K562 (cell line): ENCODE measurements at regions not wholly inside any gene's neighbourhood (a gene's known extent, or its start where the extent isn't known, plus 50 kb on each side); places are given as distances from the start of the nearest gene placed in this dataset.

Source experiments
- ATAC-seq: fragments of 200-7000 bp; cut with Tn5 transposase; 3 replicates; pipeline ENCODE4 v1.9.1; 2020; ENCODE audit warnings: moderate library complexity
- BruUV-seq: library from RNA; stranded (reverse); fragments of 400-500 nt; replicated peaks from 2 replicates; lab custom pipeline; 2021; lab: Mats Ljungman, UMichigan
- CTCF ChIA-PET: fragments of 300-600 bp; formaldehyde crosslinking; extraction: SDS; loops from one replicate; lab custom pipeline; 2021; ENCODE audit warnings: low intra/inter-chr PET ratio; lab: Yijun Ruan, JAX
- POLR2A ChIA-PET: fragments of 300-600, 350-650 bp; sonication (Branson Sonifier 250); formaldehyde crosslinking; extraction: SDS; loops from one replicate; lab custom pipeline; 2021; ENCODE audit warnings: antibody characterized with exemption, inconsistent platforms; lab: Yijun Ruan, JAX
- DNase-seq, 4 experiments: peaks; one replicate each; pipeline versions ENCODE4 v3.0.0 to v3.0.0-alpha.2; 2011 to 2018; ENCODE audit warnings: low spot score in 3 of 4, mixed read lengths in 3 of 4; ENCODE audit errors: extremely low read depth in 1 of 4
- FAIRE-seq: peaks from 2 replicates; lab custom pipeline; 2011; peaks lifted over from hg19 to GRCh38; lab: Jason Lieb, UNC
- H2AFZ ChIP-seq: 2 replicates; pipeline ENCODE4 v1.6.0; 2011; ENCODE audit warnings: low read depth, low read length, control low read depth, inconsistent platforms
- H3K27ac ChIP-seq: fragments of 200-600 bp; 3 replicates; pipeline ENCODE4 v1.8.0; 2011; ENCODE audit warnings: low read depth, mild to moderate bottlenecking, control low read depth, inconsistent platforms, low read length, moderate library complexity, mixed read lengths; ENCODE audit errors: extremely low read depth
- H3K27me3 ChIP-seq, 2 experiments: fragments of 300-600 bp in 1 of 2; 2 replicates in 1 of 2; 3 replicates in 1 of 2; pipeline versions ENCODE4 v1.6.0 to v1.8.0; 2011; ENCODE audit warnings: inconsistent platforms in 2 of 2, low read length in 2 of 2, mild to moderate bottlenecking in 1 of 2, mixed read lengths in 1 of 2, moderate library complexity in 1 of 2; ENCODE audit not compliant: control insufficient read depth in 2 of 2, insufficient read depth in 2 of 2
- H3K36me3 ChIP-seq: fragments of 300-600 bp; 3 replicates; pipeline ENCODE4 v1.8.0; 2011; ENCODE audit warnings: mild to moderate bottlenecking, low read length, inconsistent platforms; ENCODE audit not compliant: control insufficient read depth, insufficient read depth
- H3K4me1 ChIP-seq, 2 experiments: fragments of 200-600 bp in 1 of 2; replicated peaks in 1 of 2; 2 replicates in 1 of 2; 3 replicates in 1 of 2; pipeline versions ENCODE4 v1.5.1 to v1.8.0; 2011; ENCODE audit warnings: inconsistent platforms in 2 of 2, low read length in 2 of 2, mild to moderate bottlenecking in 1 of 2, mixed read lengths in 1 of 2, moderate library complexity in 1 of 2; ENCODE audit not compliant: control insufficient read depth in 2 of 2, insufficient read depth in 2 of 2
- H3K4me2 ChIP-seq: 2 replicates; pipeline ENCODE4 v1.6.1; 2011; ENCODE audit warnings: low read length, control low read depth, inconsistent platforms, mixed read lengths; ENCODE audit not compliant: insufficient read depth
- H3K4me3 ChIP-seq: fragments of 200-600 bp; sonication (generic), shearing (Covaris generic); 2 replicates; pipeline ENCODE4 v1.5.1; 2016; ENCODE audit warnings: control low read depth, inconsistent platforms
- H3K79me2 ChIP-seq: fragments of 200-600 bp; 3 replicates; pipeline ENCODE4 v1.8.0; 2011; ENCODE audit warnings: low read length, inconsistent platforms; ENCODE audit not compliant: control insufficient read depth, insufficient read depth
- H3K9ac ChIP-seq, 2 experiments: 2 replicates each; pipeline versions ENCODE4 v1.6.0 to v1.6.1; 2011; ENCODE audit warnings: low read depth in 2 of 2, low read length in 2 of 2, control low read depth in 1 of 2, inconsistent platforms in 1 of 2, mild to moderate bottlenecking in 1 of 2, mixed read lengths in 1 of 2; ENCODE audit not compliant: insufficient read depth in 1 of 2
- H3K9me1 ChIP-seq: one replicate; pipeline ENCODE4 v1.6.0; 2011; ENCODE audit warnings: inconsistent platforms, mild to moderate bottlenecking, low read length, moderate library complexity; ENCODE audit not compliant: control insufficient read depth, insufficient read depth
- H3K9me3 ChIP-seq: replicated peaks from 2 replicates; pipeline ENCODE4 v1.5.1; 2011; ENCODE audit warnings: low read depth, low read length, inconsistent platforms; ENCODE audit not compliant: control insufficient read depth, insufficient read depth
- H4K20me1 ChIP-seq: replicated peaks from 2 replicates; pipeline ENCODE4 v1.6.1; 2011; ENCODE audit warnings: low read length, inconsistent platforms, mixed read lengths; ENCODE audit not compliant: control insufficient read depth, insufficient read depth
- CAMTA2 ChIP-seq: fragments of 250-450 bp; sonication (Bioruptor Pico); conservative IDR thresholded peaks from 2 replicates; pipeline ENCODE4 v1.5.1; 2022
- CHD4 ChIP-seq: fragments of 200-600 bp; sonication (generic); IDR thresholded peaks from 3 replicates; pipeline ENCODE4 v1.6.1; 2012; ENCODE audit warnings: low read depth, mild to moderate bottlenecking, mixed read lengths, low read length, inconsistent platforms; ENCODE audit not compliant: insufficient read depth, insufficient replicate concordance, poor library complexity, severe bottlenecking
- FOXA3 ChIP-seq, 2 experiments: fragments of 450-650 bp in 1 of 2; sonication (generic) in 1 of 2; formaldehyde crosslinking; IDR thresholded peaks in 1 of 2; conservative IDR thresholded peaks in 1 of 2; 2 replicates each; pipeline versions ENCODE4 v1.4.0 to v1.8.0; 2020 to 2022; ENCODE audit warnings: mild to moderate bottlenecking in 2 of 2, missing genetic modification reagents in 1 of 2
- GTF2F1 ChIP-seq: IDR thresholded peaks from 2 replicates; pipeline ENCODE4 v1.6.1; 2011; ENCODE audit warnings: low read depth, low read length, improper control_type of control experiment
- KAT2B ChIP-seq: IDR thresholded peaks from one replicate; pipeline ENCODE4 v1.6.1; 2012; ENCODE audit warnings: low read depth, mild to moderate bottlenecking, control low read depth, inconsistent platforms, low read length, moderate library complexity
- MXI1 ChIP-seq: IDR thresholded peaks from 2 replicates; pipeline ENCODE4 v1.6.1; 2011; ENCODE audit warnings: low read depth, mild to moderate bottlenecking, improper control_type of control experiment, low read length
- NCOA2 ChIP-seq, 2 experiments: fragments of 450-650 bp; IDR thresholded peaks; 2 replicates each; pipeline ENCODE4 v1.6.1; 2018; ENCODE audit warnings: mild to moderate bottlenecking in 2 of 2, moderate library complexity in 1 of 2; ENCODE audit not compliant: partially characterized antibody in 2 of 2
- NFIC ChIP-seq: fragments of 450-650 bp; IDR thresholded peaks from 2 replicates; pipeline ENCODE4 v1.6.1; 2017; ENCODE audit warnings: mild to moderate bottlenecking, inconsistent platforms
- PCBP2 ChIP-seq: fragments of 200-400 bp; formaldehyde crosslinking; IDR thresholded peaks from 2 replicates; pipeline ENCODE4 v1.6.1; 2018; ENCODE audit warnings: low read length, low read depth, mild to moderate bottlenecking, moderate library complexity; ENCODE audit not compliant: poor library complexity, severe bottlenecking
- POLR2AphosphoS2 ChIP-seq: IDR thresholded peaks from 2 replicates; pipeline ENCODE4 v1.6.1; 2012; ENCODE audit warnings: low read length, improper control_type of control experiment
- POLR2AphosphoS5 ChIP-seq: IDR thresholded peaks from 2 replicates; pipeline ENCODE4 v1.6.1; 2011; ENCODE audit warnings: mild to moderate bottlenecking, low read depth, low read length, moderate library complexity; ENCODE audit not compliant: control insufficient read depth, insufficient read depth
- TARDBP ChIP-seq: fragments of 450-650 bp; IDR thresholded peaks from 2 replicates; pipeline ENCODE4 v1.6.1; 2016
- ZNF77 ChIP-seq: fragments of 250-450 bp; sonication (Bioruptor Pico); IDR thresholded peaks from 2 replicates; pipeline ENCODE4 v1.5.0; 2020
- ZNF830 ChIP-seq: fragments of 250-450 bp; sonication (Bioruptor Pico); IDR thresholded peaks from 2 replicates; pipeline ENCODE4 v1.5.0; 2021; ENCODE audit warnings: mild to moderate bottlenecking
- WGBS: fragments of 100-300 bp; shearing (Covaris generic); methylation state at CpG from one replicate; pipeline ENCODE4 v1.1.6; 2016; ENCODE audit warnings: low coverage, mixed read lengths; ENCODE audit not compliant: insufficient coverage; ENCODE audit errors: missing lambda C conversion rate; 5-methylcytosine and 5-hydroxymethylcytosine counted together
- in situ Hi-C: fragments of 300-500 bp; cut with MboI; formaldehyde crosslinking; loops from 4 replicates; pipeline ENCODE4 v1.15.0; 2018; ENCODE audit warnings: inconsistent platforms, mixed read lengths
- intact Hi-C: fragments of 100-400 bp; cut with micrococcal nuclease; formaldehyde crosslinking; loops from 2 replicates; pipeline ENCODE4 v1.14.2; 2022

- FAIRE-seq: no peak
- no peak for DNase-seq
- no peaks in the 10 kb centered on the region for H4K20me1 ChIP-seq
- no peak for ATAC-seq
- 0% methylated on average over 5 of the region's 5 CpGs for WGBS
- no peak overlapping the region for H3K27ac ChIP-seq
- H2AFZ ChIP-seq: no peak overlapping the region
- no peak overlapping the region for H3K4me3 ChIP-seq
- in situ Hi-C loops (no loop called here), intact Hi-C loops (no loop called here)
- H3K9me3 ChIP-seq: no peaks in the 10 kb centered on the region
- no peaks in the 10 kb centered on the region for H3K79me2 ChIP-seq
- H3K36me3 ChIP-seq: no peaks in the 10 kb centered on the region
- no peaks in the 10 kb centered on the region for H3K9me1 ChIP-seq
- no peak overlapping the region for H3K4me2 ChIP-seq
- no peak overlapping the region for H3K9ac ChIP-seq
- CTCF ChIA-PET: no interaction called here
- POLR2A ChIA-PET: no interaction called here
- TF ChIP-seq GTF2F1: no peak
- no peak for TF ChIP-seq POLR2AphosphoS2
- no peak for TF ChIP-seq ZNF77 (CRISPR knock-in tag)
- no peak for TF ChIP-seq NFIC
- TF ChIP-seq PCBP2: no peak
- no peak for TF ChIP-seq TARDBP
- no peak for TF ChIP-seq CAMTA2
- H3K27me3 ChIP-seq: no peaks in the 10 kb centered on the region
- H3K4me1 ChIP-seq: no peaks in the 10 kb centered on the region
- BruUV-seq: no TSS peak
These were observed 328.2 kb upstream of the NCAM1 start for GRCh38 chr11:112632866-112633505.

GRCh38 chr11:112634551-112634950 is 326.7 kb upstream of the NCAM1 start:
- in situ Hi-C loops (no loop called here), intact Hi-C loops (no loop called here)
- TF ChIP-seq FOXA3 (CRISPR knock-in tag; conservative IDR thresholded peaks at IDR 0.05 in 1 of 2, IDR thresholded peaks at IDR 0.05 in 1 of 2) (no peak), POLR2AphosphoS5 (no peak), CHD4 (no peak), KAT2B (no peak), ZNF830 (CRISPR knock-in tag) (no peak), MXI1 (no peak), NCOA2 (IDR thresholded peaks at IDR 0.05; ENCODE audit: partially characterized antibody in 2 of 2) (no peak)
- Histone ChIP-seq H2AFZ (no peak overlapping the region), H3K36me3 (no peaks in the 10 kb centered on the region), H3K9me3 (no peaks in the 10 kb centered on the region), H3K4me3 (no peak overlapping the region), H3K9me1 (no peaks in the 10 kb centered on the region), H3K27me3 (no peaks in the 10 kb centered on the region), H3K27ac (no peak overlapping the region), H3K4me1 (no peaks in the 10 kb centered on the region), H3K4me2 (no peak overlapping the region), H3K9ac (no peak overlapping the region), H3K79me2 (no peaks in the 10 kb centered on the region), H4K20me1 (no peaks in the 10 kb centered on the region)
- DNase-seq (no peak), FAIRE-seq (no peak), ATAC-seq (no peak)
- POLR2A ChIA-PET: no interaction called here
- BruUV-seq: no TSS peak
- CTCF ChIA-PET: no interaction called here
- under 1% methylated on average over 6 of the region's 6 CpGs for WGBS
